ENCODE measurements at regions not wholly inside any gene's neighbourhood (a gene's known extent, or its start where the extent isn't known, plus 50 kb on each side); places are given as distances from the start of the nearest gene placed in this dataset.

DNA sequence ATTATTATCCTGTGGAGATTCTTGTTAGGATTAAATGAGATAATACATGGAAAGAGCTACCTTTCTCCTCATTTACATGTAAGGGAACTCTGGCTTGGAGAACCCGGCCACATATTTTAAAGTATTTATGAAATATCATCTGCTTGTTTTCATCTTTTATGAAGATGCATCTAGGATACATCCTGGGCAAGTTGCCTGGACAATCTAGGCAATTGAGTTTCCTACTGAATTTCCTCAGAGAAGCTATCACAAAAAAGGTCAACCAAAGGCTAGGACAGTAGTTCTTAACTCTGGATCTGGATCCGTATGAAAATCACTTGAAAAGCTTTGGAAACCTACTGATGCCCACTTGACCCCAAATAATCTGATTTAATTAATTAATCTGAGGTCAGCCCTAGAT, 140.7 kb downstream of the MTPAP start:
- TF ChIP-seq ZNF416 (CRISPR knock-in tag; IDR thresholded peaks at IDR 0.05) (no peak), CTCF (IDR thresholded peaks at IDR 0.05) (no peak), IRF1 (CRISPR knock-in tag; IDR thresholded peaks at IDR 0.05) (no peak), HMGXB4 (CRISPR knock-in tag; IDR thresholded peaks at IDR 0.05) (no peak), TEAD4 (CRISPR knock-in tag; IDR thresholded peaks at IDR 0.05) (no peak), ZNF423 (CRISPR knock-in tag; IDR thresholded peaks at IDR 0.05) (no peak), ATF3 (CRISPR knock-in tag; conservative IDR thresholded peaks at IDR 0.05) (no peak), RORB (CRISPR knock-in tag; IDR thresholded peaks at IDR 0.05) (no peak), ATF1 (CRISPR knock-in tag; IDR thresholded peaks at IDR 0.05) (no peak), NR1H2 (CRISPR knock-in tag; IDR thresholded peaks at IDR 0.05) (no peak), ZNF232 (CRISPR knock-in tag; IDR thresholded peaks at IDR 0.05) (no peak), MAX (CRISPR knock-in tag; IDR thresholded peaks at IDR 0.05) (no peak), SMAD4 (CRISPR knock-in tag; IDR thresholded peaks at IDR 0.05) (no peak), SP1 (CRISPR knock-in tag; conservative IDR thresholded peaks at IDR 0.05) (no peak)
